GM19397 (cell line): ENCODE measurements at regions not wholly inside any gene's neighbourhood (a gene's known extent, or its start where the extent isn't known, plus 50 kb on each side); places are given as distances from the start of the nearest gene placed in this dataset.

Experiments
- ATAC-seq: cut with Tn5 transposase; IDR thresholded peaks from one replicate; pipeline ENCODE4 v1.9.1; 2021; ENCODE audit warnings: mild to moderate bottlenecking, moderate library complexity; ENCODE audit not compliant: unreplicated experiment

DNA sequence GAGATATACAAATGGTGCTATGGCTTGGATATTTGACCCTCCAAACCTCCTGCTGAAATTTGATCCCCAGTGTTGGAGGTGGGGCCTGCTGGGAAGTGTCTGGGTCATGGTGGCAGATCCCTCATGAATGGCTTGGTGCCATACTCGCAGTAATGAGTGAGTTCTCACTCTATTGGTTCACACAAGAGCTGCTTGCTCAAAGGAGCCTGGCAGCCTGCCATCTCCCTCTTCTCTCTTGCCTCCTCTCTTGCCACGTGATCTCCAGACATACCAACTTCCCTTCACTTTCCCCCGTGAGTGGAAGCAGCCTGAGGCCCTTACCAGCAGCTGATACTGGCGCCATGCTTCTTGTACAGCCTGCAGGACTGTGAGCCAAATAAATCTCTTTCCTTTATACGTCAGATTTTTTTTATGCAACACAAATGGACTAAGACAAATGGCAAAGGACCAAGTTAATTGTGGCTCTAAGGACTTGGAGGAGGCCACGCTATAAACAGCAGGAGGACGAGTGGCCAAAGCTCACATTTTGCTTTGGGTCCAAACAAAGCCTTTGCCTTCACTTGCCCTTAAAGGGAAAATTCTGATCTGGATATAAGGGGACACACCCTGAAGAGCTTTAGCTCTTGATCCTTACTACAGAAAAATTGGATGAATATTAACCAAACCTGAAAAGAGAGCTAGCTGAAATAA lies 214.7 kb downstream of the SS18 start:
- ATAC-seq, result no peak

DNA sequence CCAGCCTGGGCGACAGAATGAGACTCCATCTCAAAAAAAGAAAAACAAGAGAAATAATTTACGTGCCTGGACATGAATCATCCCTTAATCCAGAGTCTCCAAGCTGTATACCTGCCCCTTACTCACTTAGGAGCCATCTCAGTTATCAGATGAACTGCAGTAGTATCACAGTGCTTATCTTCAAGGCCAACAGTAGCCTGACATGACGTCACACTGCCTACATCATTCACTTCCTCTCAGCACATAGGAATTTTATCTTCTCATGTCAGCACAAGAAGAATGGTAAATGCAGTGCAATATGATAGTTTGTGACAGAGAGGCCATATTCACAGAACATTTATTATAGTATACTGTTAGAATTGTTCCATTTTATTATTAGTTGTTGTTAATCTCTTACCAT lies 216.6 kb downstream of the SS18 start:
- no peak for ATAC-seq

- no peak for ATAC-seq
Measured at GRCh38 chr18:25866331-25866730, 224.1 kb downstream of the SS18 start.

GRCh38 chr18:25862881-25863600 lies 227.4 kb downstream of the SS18 start:
- no peak for ATAC-seq

DNA sequence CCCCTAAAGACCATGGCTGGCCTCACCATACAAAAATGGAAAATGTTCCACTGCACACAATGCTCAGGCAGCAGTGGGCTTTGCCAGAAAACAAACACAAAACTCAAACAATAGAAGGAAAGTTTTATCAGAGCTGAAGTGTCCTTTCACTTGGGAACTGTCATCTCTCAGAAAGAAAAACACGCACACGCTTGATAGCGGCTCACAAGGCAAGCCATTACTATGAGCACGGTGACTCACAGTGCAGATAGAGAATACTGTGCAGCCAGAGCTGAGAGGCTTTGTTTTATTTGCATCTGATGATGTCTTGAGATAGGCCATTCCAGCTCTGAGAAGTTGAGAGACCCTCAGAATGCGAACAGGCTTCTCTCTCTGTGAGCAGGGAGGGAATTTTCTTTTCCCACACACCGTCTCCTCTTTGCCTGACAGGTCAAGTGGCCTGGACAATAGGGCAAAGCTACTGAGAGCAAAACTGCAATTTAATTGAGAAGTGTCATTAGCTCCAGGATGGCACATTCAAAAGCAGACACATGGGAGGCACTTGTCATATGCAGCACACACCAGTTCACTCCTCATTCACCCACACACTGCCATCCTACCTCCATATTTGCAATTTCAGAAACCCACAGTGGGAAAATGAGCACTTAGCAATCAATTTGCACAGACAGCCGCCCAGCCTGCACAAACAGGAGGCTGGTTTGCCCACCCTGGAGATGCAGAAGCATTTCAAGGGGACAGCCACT lies 236.6 kb downstream of the SS18 start:
- ATAC-seq, result no peak

GRCh38 chr18:25843791-25844190 lies 246.6 kb downstream of the SS18 start:
- ATAC-seq, result no peak

- no peak for ATAC-seq
Measured at GRCh38 chr18:25842665-25843064, 247.7 kb downstream of the SS18 start.

- no peak for ATAC-seq
Measured at GRCh38 chr18:25834061-25834460, 256.4 kb downstream of the SS18 start.

GRCh38 chr18:25832001-25832604 lies 258.3 kb downstream of the SS18 start:
- no peak for ATAC-seq

- no peak for ATAC-seq
Measured at GRCh38 chr18:25831301-25831701, 259.1 kb downstream of the SS18 start.

- ATAC-seq, result no peak
Measured at GRCh38 chr18:25830787-25831186, 259.6 kb downstream of the SS18 start.

DNA sequence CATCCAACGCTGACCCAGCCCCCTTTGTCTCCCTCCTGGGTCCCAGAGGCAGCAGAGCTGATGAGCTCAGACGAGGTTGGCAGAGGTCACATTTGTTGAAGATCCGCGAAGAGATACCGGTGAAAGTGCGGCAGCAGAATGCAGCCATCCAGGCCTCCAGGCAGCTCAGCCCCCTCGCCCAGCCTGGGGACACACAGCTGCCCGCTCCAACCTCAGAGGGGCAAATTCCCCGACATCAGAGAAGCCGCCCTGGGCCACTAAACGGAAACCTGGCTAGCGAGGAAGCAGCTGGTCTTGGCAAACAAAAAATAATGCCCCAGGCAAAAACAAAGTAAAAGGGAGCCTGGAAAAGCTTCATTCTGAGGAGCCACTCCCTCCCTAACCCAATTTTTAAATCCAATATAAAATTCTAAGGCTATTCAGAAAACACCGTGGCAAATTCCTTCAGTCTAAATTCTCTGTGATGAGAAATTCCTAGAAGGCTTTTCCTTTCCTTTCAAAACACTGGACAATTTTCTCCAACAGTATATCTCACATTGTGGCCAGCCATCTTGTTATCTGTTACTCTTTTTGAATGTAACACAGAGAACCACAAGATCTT lies 262.4 kb downstream of the SS18 start:
- ATAC-seq, result no peak

DNA sequence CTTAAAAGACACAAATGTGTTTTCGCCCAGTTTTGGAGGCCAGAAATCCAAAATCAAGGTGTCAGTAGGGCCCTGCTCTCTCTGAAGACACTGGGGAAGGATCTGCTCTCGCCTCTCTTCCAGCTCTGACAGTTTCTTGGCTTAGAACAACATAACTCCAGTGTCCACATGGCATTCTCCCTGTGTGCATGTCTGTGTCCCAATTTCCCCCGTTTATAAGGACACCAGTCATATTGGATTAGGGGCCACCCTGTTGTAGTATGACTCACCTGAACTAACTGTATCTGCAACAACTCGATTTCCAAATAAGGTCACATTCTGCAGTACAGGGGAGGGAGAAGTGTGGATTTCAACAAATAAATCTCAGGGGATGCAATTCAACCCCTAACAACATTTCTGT lies 263.2 kb downstream of the SS18 start:
- ATAC-seq, result no peak

GRCh38 chr18:25826823-25827222 lies 263.6 kb downstream of the SS18 start:
- no peak for ATAC-seq

DNA sequence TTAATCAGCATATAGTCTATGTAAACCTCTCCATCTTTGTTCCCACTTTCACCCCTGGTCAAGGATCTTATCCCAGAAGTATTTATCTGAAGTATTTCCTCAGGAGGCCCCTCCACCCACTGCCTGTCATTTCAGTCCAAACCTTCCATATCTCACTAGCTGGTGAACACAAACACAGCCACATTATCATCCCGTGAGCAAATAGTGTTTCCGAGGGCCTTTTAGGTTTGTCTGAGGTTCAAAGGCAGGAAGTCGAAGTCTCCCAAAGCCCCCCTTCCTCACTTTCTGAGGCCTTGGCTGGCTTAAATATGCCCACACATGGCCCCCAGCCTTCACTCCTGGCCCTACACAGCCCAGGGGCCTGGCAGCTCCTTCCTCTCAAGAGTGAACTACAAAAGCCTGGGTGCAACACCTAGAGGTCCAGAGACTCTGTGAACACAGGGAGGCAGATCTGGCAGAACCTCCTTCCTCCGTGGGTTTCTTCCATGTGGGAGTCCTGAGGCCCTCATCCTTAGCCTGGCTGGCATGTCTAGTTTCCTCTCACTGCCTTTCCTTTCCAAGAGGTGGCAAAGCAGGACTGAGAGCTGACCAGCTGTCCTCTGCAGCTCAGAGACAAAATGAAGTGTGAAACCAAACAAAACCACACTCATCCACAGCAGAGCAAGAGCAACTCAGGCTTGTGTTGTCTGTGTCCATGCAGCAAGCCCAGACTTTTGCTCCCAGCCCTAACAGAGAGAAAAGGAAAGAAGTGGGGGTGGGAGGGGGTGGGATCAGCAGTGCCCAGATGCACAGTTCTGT lies 264.2 kb downstream of the SS18 start:
- no peak for ATAC-seq

DNA sequence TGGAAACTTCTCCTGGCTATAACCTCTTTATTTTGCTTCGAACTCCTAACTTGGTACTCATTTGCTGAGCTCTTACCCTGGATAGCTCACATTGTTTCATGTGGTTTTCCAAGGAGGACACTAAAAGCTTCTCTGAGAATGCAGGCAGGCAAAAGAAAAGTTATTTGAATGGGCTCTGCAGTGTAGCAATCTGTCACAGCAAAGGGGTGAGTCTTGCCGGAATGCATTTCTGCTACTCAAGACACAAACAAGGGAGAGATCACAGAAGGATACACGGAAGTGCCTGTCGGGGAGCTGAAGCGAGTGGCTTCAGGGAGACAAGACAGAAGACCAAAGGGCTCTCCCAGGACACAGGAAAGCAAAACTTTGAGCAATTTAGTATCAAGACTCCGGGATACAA lies 265.4 kb downstream of the SS18 start:
- no peak for ATAC-seq

DNA sequence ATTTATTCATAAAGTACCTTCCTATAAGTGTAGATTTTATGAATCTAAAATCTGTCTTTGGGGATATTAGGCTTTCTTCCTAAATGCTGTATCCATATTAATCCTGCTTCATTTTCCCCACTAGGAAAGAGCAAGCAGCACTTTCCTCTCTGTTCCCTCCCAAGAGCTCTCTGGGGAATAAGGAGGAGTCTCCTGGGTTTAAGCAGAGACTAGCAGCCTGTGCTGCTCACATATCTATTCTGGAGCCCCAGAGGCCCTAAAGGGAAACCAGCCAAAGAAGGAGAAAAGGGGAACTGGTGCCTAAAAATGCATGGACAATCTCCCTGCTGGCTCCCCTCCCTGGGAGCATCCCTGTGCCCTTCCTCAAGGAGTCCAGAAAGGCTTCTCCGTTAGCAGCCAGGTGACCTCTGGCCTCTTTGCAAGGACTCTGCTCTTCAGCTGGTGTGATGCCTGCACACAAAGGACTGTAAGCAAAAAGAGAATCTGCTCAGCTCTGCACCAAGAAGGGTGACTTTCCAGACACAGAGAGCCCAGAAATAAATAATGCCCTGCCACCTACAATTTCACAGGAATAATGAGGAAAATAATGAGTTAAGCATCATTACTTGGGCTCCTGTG lies 270.6 kb downstream of the SS18 start:
- ATAC-seq, result no peak

DNA sequence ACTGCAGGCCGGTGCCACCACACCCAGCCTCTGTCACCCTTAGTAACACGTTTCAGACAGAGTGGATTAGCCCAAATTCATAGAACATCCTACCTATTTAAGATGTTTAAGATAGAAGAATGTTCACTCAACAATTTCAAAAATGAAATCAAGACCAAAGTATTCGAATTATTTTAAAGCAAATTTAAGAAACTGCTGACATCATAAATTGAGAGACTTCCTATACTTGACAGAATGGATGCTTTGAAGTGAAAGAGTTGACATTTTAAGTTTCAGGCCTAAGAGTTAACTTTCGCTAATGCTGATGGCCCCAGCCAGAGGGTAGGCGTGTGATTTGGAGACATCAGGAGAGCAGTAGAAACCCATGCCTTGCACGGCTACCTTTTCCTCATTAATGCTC lies 271.9 kb downstream of the SS18 start:
- ATAC-seq, result no peak

- ATAC-seq, result no peak
Measured at GRCh38 chr18:25817546-25818237, 272.7 kb downstream of the SS18 start.
